ENCODE measurements at regions not wholly inside any gene's neighbourhood (a gene's known extent, or its start where the extent isn't known, plus 50 kb on each side); places are given as distances from the start of the nearest gene placed in this dataset.
A peak's percentile ranks its signal among the peaks of the same experiment; 100 is the strongest.

DNA sequence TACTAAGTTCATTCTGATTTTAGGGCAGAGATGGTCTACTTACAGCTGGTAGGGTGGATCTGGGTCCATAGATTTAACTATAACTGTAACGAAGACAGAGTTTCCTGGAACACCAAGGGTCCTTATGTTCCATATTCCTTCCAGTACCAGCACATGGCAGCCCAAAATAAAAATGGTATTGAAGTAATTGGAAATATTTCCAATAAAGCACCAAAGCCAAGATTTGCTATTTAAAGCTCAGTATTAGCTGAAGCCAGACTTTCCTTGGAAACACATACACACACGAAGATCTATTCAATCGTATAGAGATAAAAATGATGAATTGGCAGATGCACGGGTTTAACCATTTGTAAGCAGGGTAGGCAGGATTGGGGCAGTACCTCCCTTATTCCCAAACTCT, 289.1 kb upstream of the SORCS1 start:
- FAIRE-seq: no peak

DNA sequence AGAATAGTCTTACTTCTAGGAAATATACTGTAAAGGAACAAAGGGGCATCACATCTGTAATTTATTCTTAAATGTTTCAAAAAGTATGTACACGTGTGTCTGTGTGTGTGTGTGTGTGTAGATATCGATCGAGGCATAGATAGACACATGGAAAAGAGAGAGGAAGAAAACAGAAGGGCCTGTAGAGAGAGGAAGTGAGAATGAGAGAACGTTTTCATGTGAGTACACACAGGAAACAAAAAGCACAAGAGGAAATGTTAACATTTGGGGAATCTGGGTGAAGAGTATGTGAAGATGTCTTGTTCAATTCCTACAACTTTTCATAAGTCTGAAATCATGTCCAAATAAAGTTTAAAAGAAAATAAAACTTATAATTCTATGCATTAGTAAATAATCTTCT, 286.5 kb upstream of the SORCS1 start:
- no peak for FAIRE-seq

DNA sequence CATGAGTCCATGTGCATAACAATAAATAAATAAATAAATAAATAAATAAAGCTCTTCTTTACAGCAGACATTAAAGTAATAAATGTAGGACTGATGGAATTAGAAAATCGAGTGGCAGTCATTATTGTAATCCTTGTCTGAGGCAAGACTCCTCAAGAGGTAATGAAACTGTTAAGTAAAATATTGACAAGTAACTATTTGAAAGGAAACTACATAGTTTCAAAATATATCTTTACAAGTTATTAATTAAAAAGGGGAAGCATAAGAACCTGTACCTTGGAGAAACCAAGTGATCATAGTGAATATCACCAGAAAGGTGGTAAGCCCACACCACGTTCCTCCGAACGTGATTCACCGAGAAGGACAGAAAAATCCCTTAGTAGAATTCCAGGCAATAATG, 285.6 kb upstream of the SORCS1 start:
- no peak for FAIRE-seq

DNA sequence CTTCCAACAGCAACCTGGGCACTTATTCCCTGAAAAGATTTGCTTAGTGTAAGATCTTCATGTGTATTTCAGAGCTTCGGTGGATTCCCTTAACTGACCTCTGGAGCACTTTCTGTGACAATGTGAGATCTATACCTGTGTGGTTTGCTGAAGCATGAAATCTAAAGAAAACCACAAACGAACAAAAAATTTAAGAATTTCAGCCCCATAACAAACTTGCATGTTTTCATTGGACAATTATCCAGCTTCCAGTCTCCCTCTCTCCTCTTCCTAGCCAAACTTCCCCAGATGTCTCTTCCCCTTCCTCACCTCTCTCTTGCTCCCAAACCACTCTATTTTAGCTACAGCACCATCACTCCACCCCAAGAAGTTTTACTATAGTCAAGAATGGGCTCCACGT, 279.9 kb upstream of the SORCS1 start:
- FAIRE-seq: no peak

DNA sequence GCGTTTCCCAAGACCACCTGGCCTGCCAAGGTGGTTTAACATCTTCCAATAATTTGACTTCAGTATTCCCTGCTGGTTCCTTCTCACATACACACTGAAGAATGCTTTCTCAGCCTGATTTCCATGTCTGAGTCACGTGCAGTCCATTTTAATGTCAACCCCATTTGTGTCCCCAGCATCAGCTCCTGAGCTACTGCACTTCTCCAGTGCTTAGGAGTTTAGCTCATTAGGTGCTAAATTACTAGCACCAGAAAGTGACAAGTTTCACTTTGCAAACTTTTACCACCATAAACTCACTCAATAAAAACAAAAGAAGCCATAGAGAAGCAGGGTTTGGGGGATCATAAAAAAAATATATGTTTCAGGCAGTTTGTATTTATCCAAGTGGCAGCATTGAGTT, 279.3 kb upstream of the SORCS1 start:
- no peak for FAIRE-seq

DNA sequence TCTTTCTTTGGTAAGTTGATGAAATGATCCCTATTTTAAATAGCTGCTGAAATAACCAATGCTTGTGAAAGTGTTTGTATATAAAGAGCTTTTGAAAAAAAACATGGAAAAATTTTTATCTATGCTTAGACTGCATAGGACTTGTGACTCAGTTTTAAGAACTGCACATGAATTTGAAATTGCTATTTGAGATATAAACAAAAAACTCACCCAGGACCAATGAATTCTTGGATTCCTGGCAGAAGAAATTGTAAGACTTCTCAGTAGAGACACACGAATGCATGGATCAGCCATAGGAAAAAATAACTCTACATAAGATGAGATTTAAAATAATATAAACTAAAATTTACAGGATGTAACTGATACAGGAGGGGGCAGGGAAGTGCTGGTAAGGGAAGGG, 278.8 kb upstream of the SORCS1 start:
- FAIRE-seq: no peak

DNA sequence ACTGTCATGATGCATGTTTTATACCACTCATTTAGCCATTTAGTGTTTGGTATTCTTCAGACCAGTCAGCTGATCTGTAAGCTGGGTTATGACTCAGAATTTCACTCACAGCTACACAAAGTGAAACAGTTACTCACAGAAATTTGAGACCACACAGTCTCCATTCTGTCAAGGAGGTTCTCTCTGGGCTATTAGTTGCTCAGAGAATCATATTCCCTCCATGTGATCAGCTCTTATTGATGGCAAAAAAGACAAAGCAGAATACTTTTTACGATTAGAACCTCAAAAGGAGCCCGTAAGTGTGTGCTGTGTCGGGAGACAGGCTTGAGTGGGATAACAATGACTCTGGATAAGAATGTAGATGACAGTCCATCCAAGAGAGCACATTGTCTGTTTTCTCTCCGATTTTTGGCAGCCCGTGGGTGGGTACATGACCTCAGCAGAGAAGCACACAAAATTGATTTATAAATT, 277.6 kb upstream of the SORCS1 start:
- no peak for FAIRE-seq

DNA sequence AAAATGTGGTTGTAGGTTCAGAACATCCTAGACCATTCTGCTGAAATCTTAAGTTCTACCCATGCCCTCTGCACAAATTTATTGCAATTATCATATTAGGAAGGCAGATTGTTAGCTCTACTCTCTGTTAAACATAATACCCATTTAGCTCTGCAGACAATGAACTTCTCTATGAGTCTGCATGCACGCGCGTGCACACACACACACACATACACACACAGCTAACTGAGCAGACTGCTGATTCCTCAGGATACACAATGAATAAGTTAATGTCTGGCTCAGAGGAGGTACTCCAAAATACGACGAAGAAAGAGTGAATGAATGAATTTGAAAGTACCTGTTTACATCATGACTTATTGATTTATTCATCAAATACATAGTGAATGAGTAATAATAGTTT, 276.2 kb upstream of the SORCS1 start:
- no peak for FAIRE-seq

DNA sequence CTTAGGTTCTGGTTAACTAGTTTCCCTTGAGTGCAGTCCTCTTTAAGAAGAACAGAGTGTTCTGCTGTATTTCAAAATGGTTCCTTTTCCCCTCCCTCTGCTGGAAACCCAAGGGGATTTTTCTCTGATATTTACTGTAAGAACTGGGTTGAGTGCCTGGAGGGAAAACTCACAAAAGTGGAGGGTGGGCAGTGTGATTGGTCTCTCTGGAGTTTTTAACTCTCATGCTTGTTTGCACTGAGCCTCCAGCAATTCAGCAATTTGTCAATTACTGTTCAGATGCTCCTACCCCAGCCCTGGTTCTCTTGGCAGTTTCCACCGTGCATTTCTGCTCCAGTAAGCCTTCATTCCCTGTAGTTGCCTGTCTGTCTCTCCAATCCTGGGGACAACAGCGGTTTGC, 273.4 kb upstream of the SORCS1 start:
- no peak for FAIRE-seq

DNA sequence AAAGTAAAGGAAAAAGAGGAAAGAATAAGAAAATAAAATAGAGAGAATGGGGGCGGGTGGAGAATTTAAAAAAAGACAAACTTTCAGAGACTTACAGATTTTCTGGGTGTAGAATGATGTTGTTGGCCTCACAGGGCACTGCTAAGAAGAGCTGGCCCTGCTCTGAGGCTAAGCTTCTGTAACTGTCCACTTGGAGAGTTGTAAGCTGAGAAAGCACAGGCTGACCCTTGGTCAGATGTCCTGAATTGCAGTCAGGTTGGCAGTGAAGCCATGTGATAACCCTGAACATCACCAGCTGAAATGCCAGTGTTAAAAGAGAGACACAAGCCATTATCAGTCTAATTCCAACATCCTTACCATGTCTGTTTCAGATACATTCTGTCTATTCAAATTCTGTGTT, 272.1 kb upstream of the SORCS1 start:
- no peak for FAIRE-seq

DNA sequence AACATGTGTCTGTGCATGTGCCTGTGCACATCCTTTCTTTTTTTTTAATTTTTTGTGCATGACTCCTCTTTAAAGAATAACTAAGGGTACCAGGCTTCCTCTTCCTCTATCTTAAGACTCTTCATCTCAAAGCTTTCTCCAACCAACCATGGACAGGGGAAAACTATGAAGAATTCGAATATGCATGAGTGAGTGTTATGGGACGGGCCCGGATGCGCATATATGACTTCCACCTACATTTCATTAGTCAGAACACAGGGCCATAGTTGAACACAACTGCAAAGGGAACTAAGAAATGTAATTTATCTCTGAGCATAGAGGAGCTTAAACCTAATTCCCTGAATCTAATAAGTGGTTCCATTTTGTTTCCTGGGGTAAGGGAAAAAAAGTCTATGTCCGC, 270.3 kb upstream of the SORCS1 start:
- no peak for FAIRE-seq

DNA sequence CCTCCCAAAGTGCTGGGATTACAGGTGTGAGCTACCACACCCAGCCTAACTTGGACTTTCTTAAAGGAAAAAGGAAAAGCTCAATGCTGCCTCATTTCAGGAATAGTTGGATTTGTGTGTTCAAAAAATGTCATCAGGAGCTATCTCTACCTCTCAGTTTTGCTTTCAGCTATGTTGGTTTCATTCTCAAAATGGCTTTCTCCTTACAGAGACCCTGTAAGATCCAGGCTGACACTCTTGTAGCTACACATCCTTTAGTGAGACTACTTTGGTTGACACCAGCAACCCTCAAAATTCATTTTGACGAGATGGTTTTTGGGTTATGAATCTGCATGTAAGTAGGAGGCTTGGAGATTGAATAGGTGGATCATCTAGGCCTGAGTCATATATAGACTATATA, 269.7 kb upstream of the SORCS1 start:
- FAIRE-seq: no peak

DNA sequence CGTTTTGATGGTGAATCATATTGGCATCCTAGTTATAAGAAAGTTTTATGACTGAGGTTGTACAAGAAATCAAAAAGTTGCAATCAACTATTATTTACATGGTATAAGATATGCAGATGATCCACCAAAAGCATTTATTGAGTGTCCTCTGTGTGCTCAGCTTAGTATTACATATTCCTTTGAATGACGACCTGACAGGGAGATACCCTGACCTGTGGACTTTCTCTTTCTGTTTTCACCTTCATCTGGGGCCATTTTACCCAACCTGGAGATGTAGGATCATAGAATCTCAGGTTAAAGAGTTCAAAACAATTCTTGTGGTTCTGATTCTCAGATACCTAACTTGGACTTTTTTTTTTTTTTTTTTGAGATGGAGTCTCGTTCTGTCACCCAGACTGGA, 269.1 kb upstream of the SORCS1 start:
- FAIRE-seq: no peak

DNA sequence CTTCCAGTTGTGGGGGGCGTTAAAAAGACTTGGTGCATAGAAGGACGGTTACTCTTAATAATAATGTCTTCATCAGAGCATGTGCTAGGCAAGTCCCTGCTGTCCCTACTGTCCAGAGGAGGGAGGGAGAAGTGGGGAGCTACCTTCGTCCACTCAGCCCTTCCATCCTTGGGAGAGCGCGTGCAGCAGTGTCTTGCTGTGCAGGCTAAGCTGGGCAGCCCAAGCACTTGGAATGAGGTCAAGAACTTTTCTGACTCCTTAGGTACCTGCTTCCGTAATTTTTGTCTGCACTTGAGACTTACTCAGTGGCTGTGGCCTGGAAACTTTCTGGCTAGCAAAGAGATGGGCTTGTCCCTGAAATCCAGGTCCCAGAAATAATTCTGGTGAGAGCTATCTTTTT, 265.9 kb upstream of the SORCS1 start:
- no peak for FAIRE-seq

DNA sequence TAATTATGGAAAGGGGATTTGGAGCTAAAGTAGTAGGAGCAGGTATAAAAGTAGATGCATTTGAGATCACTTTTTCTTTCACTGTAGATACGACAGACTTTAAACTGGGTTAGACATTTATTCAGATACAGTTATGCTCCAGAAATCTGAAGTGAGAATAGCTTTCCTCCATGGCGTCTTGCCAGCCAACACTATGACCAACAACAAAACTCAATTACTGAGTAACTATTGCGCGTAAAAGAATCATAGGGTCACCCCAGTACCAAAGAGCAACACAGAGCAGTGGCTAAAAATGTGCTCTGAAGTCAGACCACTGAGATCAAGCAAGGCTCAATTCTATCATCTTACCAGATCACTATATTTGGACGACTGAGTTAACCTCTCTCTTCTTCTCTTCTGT, 262.5 kb upstream of the SORCS1 start:
- FAIRE-seq: no peak

DNA sequence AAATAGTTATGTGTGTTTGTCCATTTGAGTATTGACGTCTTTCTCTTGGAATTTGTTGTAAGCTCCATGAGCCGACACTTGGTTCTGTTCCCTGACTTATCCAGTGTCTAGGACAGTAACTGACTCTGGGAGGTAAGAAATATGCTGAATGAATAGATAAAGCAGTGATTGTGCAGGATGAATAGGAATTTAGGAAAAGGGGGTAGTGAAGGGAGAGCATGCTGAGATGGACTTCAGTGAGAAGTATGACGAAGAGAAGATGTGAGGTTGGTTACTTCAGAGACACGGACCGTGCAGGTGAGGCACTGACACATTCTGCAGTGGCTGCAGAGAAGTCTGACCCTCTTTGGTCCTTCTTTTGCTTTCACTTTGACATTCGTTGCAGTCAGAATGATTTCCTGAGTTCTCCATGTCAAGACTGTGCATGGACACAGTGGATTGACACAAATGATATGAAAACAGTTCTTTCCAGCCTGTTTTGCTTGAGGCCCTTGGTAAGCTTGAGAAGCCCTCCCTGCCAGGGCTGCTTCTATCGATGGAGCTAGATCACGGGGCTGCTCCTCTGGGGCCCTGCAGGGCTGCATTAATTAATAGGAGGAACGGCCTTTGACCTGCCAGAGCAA, 261.5 kb upstream of the SORCS1 start:
- FAIRE-seq: no peak

DNA sequence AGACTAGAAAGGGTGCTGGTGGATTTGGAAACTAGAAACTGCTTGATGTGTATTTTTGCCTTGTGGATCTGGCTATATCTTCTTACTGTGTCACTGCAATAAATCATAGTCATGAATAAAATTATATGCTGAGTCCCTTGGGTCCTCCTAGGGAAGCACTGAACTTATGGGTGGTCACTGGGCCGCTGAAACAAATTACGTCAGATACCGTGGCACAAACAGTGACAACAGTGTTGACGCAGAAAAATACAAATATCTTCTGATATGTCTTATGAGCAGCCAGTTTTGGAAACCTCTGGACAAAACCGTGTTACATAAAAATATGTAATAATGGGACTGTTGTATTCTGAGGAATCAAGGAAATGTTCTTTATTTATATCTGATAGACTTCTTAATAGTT, 260.1 kb upstream of the SORCS1 start:
- no peak for FAIRE-seq

DNA sequence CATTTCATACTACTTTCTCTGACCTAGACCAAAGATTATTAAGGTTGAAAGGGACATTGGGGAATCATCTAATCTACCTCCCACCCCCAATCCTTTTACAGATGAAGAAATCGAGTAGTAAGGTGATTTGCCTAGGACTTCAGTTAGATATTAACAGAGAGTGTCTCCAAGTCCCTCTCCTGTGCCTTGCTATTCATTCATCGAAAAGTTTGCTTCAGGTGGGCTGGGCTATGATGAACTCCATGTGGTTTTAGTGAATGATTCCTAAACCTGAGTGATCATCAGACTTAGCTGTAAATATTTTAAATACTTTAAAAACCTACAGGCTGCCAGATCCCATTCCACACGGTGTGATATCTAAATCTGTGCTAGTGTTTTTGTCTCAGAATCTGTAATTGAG, 259.4 kb upstream of the SORCS1 start:
- FAIRE-seq: no peak

DNA sequence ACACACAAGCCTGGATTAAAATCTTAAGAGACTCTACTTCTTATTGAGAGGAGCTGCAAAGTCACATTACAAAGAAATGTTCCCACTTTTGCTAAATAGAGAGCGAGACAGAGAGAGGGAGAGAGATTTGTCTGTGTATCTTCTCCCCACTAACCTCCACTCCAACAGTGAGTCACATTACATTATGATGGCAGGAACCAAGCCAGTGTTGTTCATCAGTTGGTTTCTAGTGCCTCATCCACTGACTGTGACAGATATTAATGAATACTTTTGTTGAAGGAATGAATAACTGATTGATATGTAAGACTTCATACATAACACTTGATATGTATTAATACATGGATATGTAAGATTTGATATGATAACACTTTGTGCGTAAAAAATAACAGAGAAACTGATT, 258.2 kb upstream of the SORCS1 start:
- FAIRE-seq: no peak

DNA sequence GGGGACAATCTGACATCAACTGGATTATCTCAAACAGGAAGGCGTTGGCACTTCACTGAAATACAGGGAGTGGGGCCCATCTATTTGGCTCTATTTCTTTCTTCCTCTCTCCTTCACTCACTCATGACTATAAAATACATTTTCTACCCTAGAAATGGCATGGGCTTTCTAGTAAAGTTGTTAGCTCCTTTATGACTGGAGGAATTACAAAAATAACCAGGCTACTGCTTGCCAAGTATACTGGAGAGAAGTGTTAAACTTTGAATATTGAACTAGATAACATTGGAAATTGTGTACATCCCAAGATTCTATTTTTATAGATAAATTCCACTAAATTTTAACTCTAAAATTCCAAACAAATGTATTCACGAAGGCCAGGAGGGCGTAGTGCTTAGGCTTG, 255.7 kb upstream of the SORCS1 start:
- no peak for FAIRE-seq

DNA sequence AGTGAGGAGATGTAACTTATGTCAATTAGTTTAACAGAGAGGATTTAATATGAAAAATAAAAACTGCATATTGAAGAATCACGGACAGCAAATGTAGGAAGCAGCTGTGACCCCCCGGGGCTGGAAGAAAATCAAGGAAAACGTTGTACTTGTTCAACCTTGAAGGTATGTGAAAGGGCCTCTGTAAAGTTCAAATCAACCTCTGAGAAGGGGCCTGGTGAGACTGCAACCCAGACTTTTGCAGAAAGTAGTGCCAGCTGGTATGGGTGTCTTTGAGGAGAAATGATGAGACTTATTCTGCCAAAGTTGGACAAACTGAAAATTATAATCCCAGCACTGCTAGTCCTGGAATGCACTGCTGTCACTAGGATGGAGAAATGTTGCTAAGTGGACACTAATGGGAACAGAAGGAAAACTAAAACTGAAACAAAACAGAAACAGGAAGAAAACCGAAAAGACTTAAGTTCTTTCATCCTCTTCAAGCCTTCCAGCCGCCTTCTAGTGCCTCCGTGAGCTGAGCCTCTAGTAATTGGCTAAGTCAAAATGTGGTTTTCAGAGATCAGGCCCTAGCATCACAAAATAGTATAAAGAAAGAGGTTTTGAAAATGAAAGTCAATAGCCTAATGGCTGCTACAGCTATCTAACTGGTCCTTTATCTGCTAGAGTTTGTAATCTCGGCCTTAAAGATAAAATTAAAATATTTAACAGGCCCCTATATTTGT, 253.7 kb upstream of the SORCS1 start:
- FAIRE-seq: no peak

DNA sequence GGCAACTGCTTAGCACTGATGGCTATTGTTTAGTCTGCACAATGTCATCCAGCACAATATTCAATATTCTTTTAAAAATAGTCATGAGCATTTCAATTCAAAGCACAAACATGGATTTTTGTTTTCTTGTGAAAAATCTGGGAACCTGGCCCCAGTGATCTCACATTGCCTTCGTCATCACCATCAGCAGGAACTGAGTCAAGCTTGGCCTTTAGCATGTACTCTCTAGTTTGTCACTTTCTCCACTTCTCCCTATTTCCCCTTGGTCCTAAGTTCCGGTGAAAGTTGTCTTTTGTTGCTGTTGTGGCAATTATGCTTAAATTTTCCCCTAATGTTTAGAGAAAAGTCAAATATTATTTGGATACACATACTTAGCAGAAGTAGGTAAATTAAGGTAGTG, 252.9 kb upstream of the SORCS1 start:
- FAIRE-seq: no peak

DNA sequence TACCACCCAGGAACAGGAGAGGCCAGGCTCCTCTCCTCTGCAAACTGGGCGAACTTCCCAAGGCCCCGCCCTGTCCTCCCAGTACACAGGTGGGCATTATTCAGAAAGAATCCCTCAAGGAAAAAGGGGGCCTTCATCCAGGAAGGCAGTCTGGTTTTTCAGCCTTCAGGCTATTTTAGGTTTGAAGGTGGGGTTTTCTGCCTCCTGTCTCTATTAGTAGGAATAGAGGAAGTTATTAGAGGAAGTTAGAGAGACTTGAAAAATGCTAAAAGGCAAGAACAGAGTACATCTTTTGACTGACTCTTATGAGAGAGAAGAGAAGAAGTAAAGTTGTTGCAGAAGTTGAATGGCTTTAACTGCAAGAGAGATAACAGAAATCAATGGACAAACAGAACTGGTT, 250.9 kb upstream of the SORCS1 start:
- FAIRE-seq: no peak

DNA sequence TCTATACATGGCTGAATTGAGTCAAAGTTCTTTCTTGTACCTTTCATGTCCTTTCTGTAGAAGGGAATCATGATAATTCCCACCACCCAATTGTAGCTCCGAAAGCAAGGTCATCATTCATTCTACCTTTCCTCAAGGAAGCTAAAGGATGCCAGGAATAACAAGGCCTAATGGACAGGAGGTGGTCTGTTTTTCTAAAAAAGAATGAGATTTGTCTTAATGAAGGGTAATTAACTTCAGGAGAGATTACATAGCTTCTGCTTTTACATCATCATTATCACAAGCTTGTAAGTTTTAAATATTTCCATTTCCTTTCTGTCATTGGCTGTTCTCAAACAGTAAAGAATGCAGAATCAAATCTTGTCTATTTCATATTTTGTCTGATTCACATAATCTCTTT, 249.5 kb upstream of the SORCS1 start:
- no peak for FAIRE-seq

DNA sequence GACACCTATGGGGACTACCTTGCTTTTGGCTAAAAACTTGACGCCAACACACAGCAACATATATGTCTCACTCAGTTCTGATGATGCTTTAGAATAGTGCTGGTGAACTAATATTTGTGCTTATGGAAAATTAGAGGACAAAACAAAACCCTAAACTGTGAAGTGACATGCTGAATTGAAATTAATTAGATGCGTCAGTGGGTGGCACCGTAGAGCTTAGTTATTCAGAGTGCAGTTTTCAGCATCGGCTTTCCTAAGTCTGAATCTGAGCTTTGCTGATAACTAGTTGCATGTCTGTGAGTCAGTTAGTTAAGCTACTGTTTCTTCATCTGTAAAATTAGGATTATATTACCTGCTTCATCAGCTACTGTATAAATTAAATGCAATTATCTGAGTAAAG, 245.0 kb upstream of the SORCS1 start:
- peak; percentile 49 for FAIRE-seq

Data from islet of Langerhans (tissue), 1 donor.